ENCODE measurements at regions not wholly inside any gene's neighbourhood (a gene's known extent, or its start where the extent isn't known, plus 50 kb on each side); places are given as distances from the start of the nearest gene placed in this dataset.

- Histone ChIP-seq H3K27ac (ENCODE audit: low read length) (no peak overlapping the region), H3K4me3 (ENCODE audit: low read depth in 1 of 2, low read length in 2 of 2) (no peak overlapping the region), H3K27me3 (ENCODE audit: low read depth, low read length) (no peaks in the 10 kb centered on the region), H3K9me3 (ENCODE audit: control insufficient read depth in 1 of 2, low read length in 2 of 2) (no peaks in the 10 kb centered on the region), H3K36me3 (ENCODE audit: control insufficient read depth in 1 of 2, insufficient read depth in 2 of 2, low read length in 2 of 2) (no peaks in the 10 kb centered on the region), H3K4me1 (ENCODE audit: control insufficient read depth in 1 of 2, insufficient read depth in 2 of 2, low read length in 2 of 2) (peaks cover 0 to 5% of the 10 kb centered on the region in 2 donors)
These were observed 88.0 kb downstream of the EDN3 start for GRCh38 chr20:59388402-59388801.

GRCh38 chr20:59390437-59390836 is 90.0 kb downstream of the EDN3 start:
- Histone ChIP-seq H3K27me3 (ENCODE audit: low read depth, low read length) (no peaks in the 10 kb centered on the region), H3K4me1 (ENCODE audit: control insufficient read depth in 1 of 2, insufficient read depth in 2 of 2, low read length in 2 of 2) (peaks cover 0 to 5% of the 10 kb centered on the region in 2 donors), H3K36me3 (ENCODE audit: control insufficient read depth in 1 of 2, insufficient read depth in 2 of 2, low read length in 2 of 2) (no peaks in the 10 kb centered on the region), H3K27ac (ENCODE audit: low read length) (no peak overlapping the region), H3K9me3 (ENCODE audit: control insufficient read depth in 1 of 2, low read length in 2 of 2) (no peaks in the 10 kb centered on the region), H3K4me3 (ENCODE audit: low read depth in 1 of 2, low read length in 2 of 2) (no peak overlapping the region)

GRCh38 chr20:59391975-59392374 is 91.6 kb downstream of the EDN3 start:
- Histone ChIP-seq H3K27me3 (ENCODE audit: low read depth, low read length) (no peaks in the 10 kb centered on the region), H3K4me1 (ENCODE audit: control insufficient read depth in 1 of 2, insufficient read depth in 2 of 2, low read length in 2 of 2) (peaks cover 0 to under 1% of the 10 kb centered on the region in 2 donors), H3K4me3 (ENCODE audit: low read depth in 1 of 2, low read length in 2 of 2) (no peak overlapping the region)

GRCh38 chr20:59392736-59393135 is 92.3 kb downstream of the EDN3 start:
- no peaks in the 10 kb centered on the region for H3K27me3 ChIP-seq (ENCODE audit: low read depth, low read length)
- H3K4me1 ChIP-seq (ENCODE audit: control insufficient read depth in 1 of 2, insufficient read depth in 2 of 2, low read length in 2 of 2): no peaks in the 10 kb centered on the region

More at GRCh38 chr20:59391975-59392374, 91.6 kb downstream of the EDN3 start:
- H3K27ac ChIP-seq (ENCODE audit: low read length): no peak overlapping the region
- no peaks in the 10 kb centered on the region for H3K9me3 ChIP-seq (ENCODE audit: control insufficient read depth in 1 of 2, low read length in 2 of 2)
- no peaks in the 10 kb centered on the region for H3K36me3 ChIP-seq (ENCODE audit: control insufficient read depth in 1 of 2, insufficient read depth in 2 of 2, low read length in 2 of 2)

GRCh38 chr20:59393142-59393541 is 92.7 kb downstream of the EDN3 start:
- Histone ChIP-seq H3K9me3 (ENCODE audit: control insufficient read depth in 1 of 2, low read length in 2 of 2) (no peaks in the 10 kb centered on the region), H3K4me3 (ENCODE audit: low read depth in 1 of 2, low read length in 2 of 2) (no peak overlapping the region), H3K36me3 (ENCODE audit: control insufficient read depth in 1 of 2, insufficient read depth in 2 of 2, low read length in 2 of 2) (no peaks in the 10 kb centered on the region), H3K27me3 (ENCODE audit: low read depth, low read length) (no peaks in the 10 kb centered on the region), H3K4me1 (ENCODE audit: control insufficient read depth in 1 of 2, insufficient read depth in 2 of 2, low read length in 2 of 2) (no peaks in the 10 kb centered on the region), H3K27ac (ENCODE audit: low read length) (no peak overlapping the region)

More at GRCh38 chr20:59392736-59393135, 92.3 kb downstream of the EDN3 start:
- no peak overlapping the region for H3K27ac ChIP-seq (ENCODE audit: low read length)
- H3K36me3 ChIP-seq (ENCODE audit: control insufficient read depth in 1 of 2, insufficient read depth in 2 of 2, low read length in 2 of 2): no peaks in the 10 kb centered on the region
- no peaks in the 10 kb centered on the region for H3K9me3 ChIP-seq (ENCODE audit: control insufficient read depth in 1 of 2, low read length in 2 of 2)
- no peak overlapping the region for H3K4me3 ChIP-seq (ENCODE audit: low read depth in 1 of 2, low read length in 2 of 2)

- H3K36me3 ChIP-seq (ENCODE audit: control insufficient read depth in 1 of 2, insufficient read depth in 2 of 2, low read length in 2 of 2): no peaks in the 10 kb centered on the region
- H3K27ac ChIP-seq (ENCODE audit: low read length): no peak overlapping the region
- H3K4me1 ChIP-seq (ENCODE audit: control insufficient read depth in 1 of 2, insufficient read depth in 2 of 2, low read length in 2 of 2): no peaks in the 10 kb centered on the region
- peaks cover 3% of the 10 kb centered on the region for H3K27me3 ChIP-seq (ENCODE audit: low read depth, low read length)
- H3K9me3 ChIP-seq (ENCODE audit: control insufficient read depth in 1 of 2, low read length in 2 of 2): no peaks in the 10 kb centered on the region
- H3K4me3 ChIP-seq (ENCODE audit: low read depth in 1 of 2, low read length in 2 of 2): no peak overlapping the region
These were observed 95.3 kb downstream of the EDN3 start for GRCh38 chr20:59395729-59396128.

- Histone ChIP-seq H3K27ac (ENCODE audit: low read length) (no peak overlapping the region), H3K27me3 (ENCODE audit: low read depth, low read length) (peaks cover 22% of the 10 kb centered on the region), H3K4me1 (ENCODE audit: control insufficient read depth in 1 of 2, insufficient read depth in 2 of 2, low read length in 2 of 2) (peaks cover 6 to 15% of the 10 kb centered on the region in 2 donors), H3K36me3 (ENCODE audit: control insufficient read depth in 1 of 2, insufficient read depth in 2 of 2, low read length in 2 of 2) (no peaks in the 10 kb centered on the region), H3K9me3 (ENCODE audit: control insufficient read depth in 1 of 2, low read length in 2 of 2) (no peaks in the 10 kb centered on the region), H3K4me3 (ENCODE audit: low read depth in 1 of 2, low read length in 2 of 2) (no peak overlapping the region)
These were observed 98.3 kb downstream of the EDN3 start for GRCh38 chr20:59398537-59399205.

GRCh38 chr20:59399426-59400099 is 99.2 kb downstream of the EDN3 start:
- Histone ChIP-seq H3K4me3 (ENCODE audit: low read depth in 1 of 2, low read length in 2 of 2) (no peak overlapping the region), H3K9me3 (ENCODE audit: control insufficient read depth in 1 of 2, low read length in 2 of 2) (no peaks in the 10 kb centered on the region), H3K36me3 (ENCODE audit: control insufficient read depth in 1 of 2, insufficient read depth in 2 of 2, low read length in 2 of 2) (no peaks in the 10 kb centered on the region), H3K27me3 (ENCODE audit: low read depth, low read length) (peaks cover 29% of the 10 kb centered on the region), H3K4me1 (ENCODE audit: control insufficient read depth in 1 of 2, insufficient read depth in 2 of 2, low read length in 2 of 2) (peaks cover 6 to 23% of the 10 kb centered on the region in 2 donors), H3K27ac (ENCODE audit: low read length) (no peak overlapping the region)

- Histone ChIP-seq H3K4me3 (ENCODE audit: low read depth in 1 of 2, low read length in 2 of 2) (no peak overlapping the region), H3K36me3 (ENCODE audit: control insufficient read depth in 1 of 2, insufficient read depth in 2 of 2, low read length in 2 of 2) (no peaks in the 10 kb centered on the region), H3K4me1 (ENCODE audit: control insufficient read depth in 1 of 2, insufficient read depth in 2 of 2, low read length in 2 of 2) (peaks cover 6 to 23% of the 10 kb centered on the region in 2 donors), H3K27me3 (ENCODE audit: low read depth, low read length) (peaks cover 30% of the 10 kb centered on the region), H3K9me3 (ENCODE audit: control insufficient read depth in 1 of 2, low read length in 2 of 2) (no peaks in the 10 kb centered on the region), H3K27ac (ENCODE audit: low read length) (no peak overlapping the region)
These were observed 100.3 kb downstream of the EDN3 start for GRCh38 chr20:59400708-59401107.

GRCh38 chr20:59402681-59403080 is 102.3 kb downstream of the EDN3 start:
- H3K36me3 ChIP-seq (ENCODE audit: control insufficient read depth in 1 of 2, insufficient read depth in 2 of 2, low read length in 2 of 2): no peaks in the 10 kb centered on the region
- H3K4me1 ChIP-seq (ENCODE audit: control insufficient read depth in 1 of 2, insufficient read depth in 2 of 2, low read length in 2 of 2): peaks cover 6 to 23% of the 10 kb centered on the region in 2 donors
- no peaks in the 10 kb centered on the region for H3K9me3 ChIP-seq (ENCODE audit: control insufficient read depth in 1 of 2, low read length in 2 of 2)
- H3K27ac ChIP-seq (ENCODE audit: low read length): no peak overlapping the region
- no peak overlapping the region for H3K4me3 ChIP-seq (ENCODE audit: low read depth in 1 of 2, low read length in 2 of 2)
- peaks cover 30% of the 10 kb centered on the region for H3K27me3 ChIP-seq (ENCODE audit: low read depth, low read length)

- Histone ChIP-seq H3K27ac (ENCODE audit: low read length) (no peak overlapping the region), H3K36me3 (ENCODE audit: control insufficient read depth in 1 of 2, insufficient read depth in 2 of 2, low read length in 2 of 2) (no peaks in the 10 kb centered on the region), H3K9me3 (ENCODE audit: control insufficient read depth in 1 of 2, low read length in 2 of 2) (no peaks in the 10 kb centered on the region), H3K4me1 (ENCODE audit: control insufficient read depth in 1 of 2, insufficient read depth in 2 of 2, low read length in 2 of 2) (peaks cover 6 to 23% of the 10 kb centered on the region in 2 donors), H3K4me3 (ENCODE audit: low read depth in 1 of 2, low read length in 2 of 2) (peak overlapping the region in 1 of 2 donors; percentile 48), H3K27me3 (ENCODE audit: low read depth, low read length) (peaks cover 30% of the 10 kb centered on the region)
These were observed 103.0 kb downstream of the EDN3 start for GRCh38 chr20:59403261-59403961.

Data from muscle layer of duodenum (tissue), 2 donors.